K562 (cell line): ENCODE measurements at regions not wholly inside any gene's neighbourhood (a gene's known extent, or its start where the extent isn't known, plus 50 kb on each side); places are given as distances from the start of the nearest gene placed in this dataset.

ENCODE experiments used
- ATAC-seq: fragments of 200-7000 bp; cut with Tn5 transposase; 3 replicates; pipeline ENCODE4 v1.9.1; 2020; ENCODE audit warnings: moderate library complexity
- BruUV-seq: library from RNA; stranded (reverse); fragments of 400-500 nt; replicated peaks from 2 replicates; lab custom pipeline; 2021; lab: Mats Ljungman, UMichigan
- CTCF ChIA-PET: fragments of 300-600 bp; formaldehyde crosslinking; extraction: SDS; loops from one replicate; lab custom pipeline; 2021; ENCODE audit warnings: low intra/inter-chr PET ratio; lab: Yijun Ruan, JAX
- POLR2A ChIA-PET: fragments of 300-600, 350-650 bp; sonication (Branson Sonifier 250); formaldehyde crosslinking; extraction: SDS; loops from one replicate; lab custom pipeline; 2021; ENCODE audit warnings: antibody characterized with exemption, inconsistent platforms; lab: Yijun Ruan, JAX
- DNase-seq, 4 experiments: peaks; one replicate each; pipeline versions ENCODE4 v3.0.0 to v3.0.0-alpha.2; 2011 to 2018; ENCODE audit warnings: low spot score in 3 of 4, mixed read lengths in 3 of 4; ENCODE audit errors: extremely low read depth in 1 of 4
- FAIRE-seq: peaks from 2 replicates; lab custom pipeline; 2011; peaks lifted over from hg19 to GRCh38; lab: Jason Lieb, UNC
- H2AFZ ChIP-seq: 2 replicates; pipeline ENCODE4 v1.6.0; 2011; ENCODE audit warnings: low read depth, low read length, control low read depth, inconsistent platforms
- H3K27ac ChIP-seq: fragments of 200-600 bp; 3 replicates; pipeline ENCODE4 v1.8.0; 2011; ENCODE audit warnings: low read depth, mild to moderate bottlenecking, control low read depth, inconsistent platforms, low read length, moderate library complexity, mixed read lengths; ENCODE audit errors: extremely low read depth
- H3K27me3 ChIP-seq, 2 experiments: fragments of 300-600 bp in 1 of 2; 2 replicates in 1 of 2; 3 replicates in 1 of 2; pipeline versions ENCODE4 v1.6.0 to v1.8.0; 2011; ENCODE audit warnings: inconsistent platforms in 2 of 2, low read length in 2 of 2, mild to moderate bottlenecking in 1 of 2, mixed read lengths in 1 of 2, moderate library complexity in 1 of 2; ENCODE audit not compliant: control insufficient read depth in 2 of 2, insufficient read depth in 2 of 2
- H3K36me3 ChIP-seq: fragments of 300-600 bp; 3 replicates; pipeline ENCODE4 v1.8.0; 2011; ENCODE audit warnings: mild to moderate bottlenecking, low read length, inconsistent platforms; ENCODE audit not compliant: control insufficient read depth, insufficient read depth
- H3K4me1 ChIP-seq, 2 experiments: fragments of 200-600 bp in 1 of 2; replicated peaks in 1 of 2; 2 replicates in 1 of 2; 3 replicates in 1 of 2; pipeline versions ENCODE4 v1.5.1 to v1.8.0; 2011; ENCODE audit warnings: inconsistent platforms in 2 of 2, low read length in 2 of 2, mild to moderate bottlenecking in 1 of 2, mixed read lengths in 1 of 2, moderate library complexity in 1 of 2; ENCODE audit not compliant: control insufficient read depth in 2 of 2, insufficient read depth in 2 of 2
- H3K4me2 ChIP-seq: 2 replicates; pipeline ENCODE4 v1.6.1; 2011; ENCODE audit warnings: low read length, control low read depth, inconsistent platforms, mixed read lengths; ENCODE audit not compliant: insufficient read depth
- H3K4me3 ChIP-seq: fragments of 200-600 bp; sonication (generic), shearing (Covaris generic); 2 replicates; pipeline ENCODE4 v1.5.1; 2016; ENCODE audit warnings: control low read depth, inconsistent platforms
- H3K79me2 ChIP-seq: fragments of 200-600 bp; 3 replicates; pipeline ENCODE4 v1.8.0; 2011; ENCODE audit warnings: low read length, inconsistent platforms; ENCODE audit not compliant: control insufficient read depth, insufficient read depth
- H3K9ac ChIP-seq, 2 experiments: 2 replicates each; pipeline versions ENCODE4 v1.6.0 to v1.6.1; 2011; ENCODE audit warnings: low read depth in 2 of 2, low read length in 2 of 2, control low read depth in 1 of 2, inconsistent platforms in 1 of 2, mild to moderate bottlenecking in 1 of 2, mixed read lengths in 1 of 2; ENCODE audit not compliant: insufficient read depth in 1 of 2
- H3K9me1 ChIP-seq: one replicate; pipeline ENCODE4 v1.6.0; 2011; ENCODE audit warnings: inconsistent platforms, mild to moderate bottlenecking, low read length, moderate library complexity; ENCODE audit not compliant: control insufficient read depth, insufficient read depth
- H3K9me3 ChIP-seq: replicated peaks from 2 replicates; pipeline ENCODE4 v1.5.1; 2011; ENCODE audit warnings: low read depth, low read length, inconsistent platforms; ENCODE audit not compliant: control insufficient read depth, insufficient read depth
- H4K20me1 ChIP-seq: replicated peaks from 2 replicates; pipeline ENCODE4 v1.6.1; 2011; ENCODE audit warnings: low read length, inconsistent platforms, mixed read lengths; ENCODE audit not compliant: control insufficient read depth, insufficient read depth
- BCOR ChIP-seq: fragments of 450-650 bp; IDR thresholded peaks from 2 replicates; pipeline ENCODE4 v1.6.1; 2016
- CBFA2T3 ChIP-seq: fragments of 450-650 bp; IDR thresholded peaks from 2 replicates; pipeline ENCODE4 v1.6.1; 2017
- FOXP4 ChIP-seq: sonication (generic); formaldehyde crosslinking; IDR thresholded peaks from 2 replicates; pipeline ENCODE4 v1.8.0; 2022; ENCODE audit warnings: mild to moderate bottlenecking, missing genetic modification reagents, borderline replicate concordance
- HMBOX1 ChIP-seq: sonication (generic); IDR thresholded peaks from 2 replicates; pipeline ENCODE4 v1.6.1; 2016
- PBX2 ChIP-seq, 2 experiments: IDR thresholded peaks in 1 of 2; conservative IDR thresholded peaks in 1 of 2; 2 replicates each; pipeline ENCODE4 v1.6.1; 2016; ENCODE audit warnings: low read depth in 2 of 2, mild to moderate bottlenecking in 1 of 2, missing compliant biosample characterization in 1 of 2, missing genetic modification characterization in 1 of 2, moderate library complexity in 1 of 2
- SNRNP70 ChIP-seq: fragments of 200-400 bp; formaldehyde crosslinking; optimal IDR thresholded peaks from 2 replicates; pipeline ENCODE3; 2017; ENCODE audit warnings: low read depth, low read length
- ZBTB26 ChIP-seq: fragments of 450-650 bp; formaldehyde crosslinking; IDR thresholded peaks from 2 replicates; pipeline ENCODE4 v1.4.0; 2022; ENCODE audit warnings: missing genetic modification characterization
- ZC3H11A ChIP-seq: IDR thresholded peaks from 2 replicates; pipeline ENCODE4 v1.6.1; 2012; ENCODE audit warnings: low read depth, low read length, improper control_type of control experiment
- WGBS: fragments of 100-300 bp; shearing (Covaris generic); methylation state at CpG from one replicate; pipeline ENCODE4 v1.1.6; 2016; ENCODE audit warnings: low coverage, mixed read lengths; ENCODE audit not compliant: insufficient coverage; ENCODE audit errors: missing lambda C conversion rate; 5-methylcytosine and 5-hydroxymethylcytosine counted together
- in situ Hi-C: fragments of 300-500 bp; cut with MboI; formaldehyde crosslinking; loops from 4 replicates; pipeline ENCODE4 v1.15.0; 2018; ENCODE audit warnings: inconsistent platforms, mixed read lengths
- intact Hi-C: fragments of 100-400 bp; cut with micrococcal nuclease; formaldehyde crosslinking; loops from 2 replicates; pipeline ENCODE4 v1.14.2; 2022

- Histone ChIP-seq H2AFZ (no peak overlapping the region), H3K9me1 (no peaks in the 10 kb centered on the region)
- no TSS peak for BruUV-seq
- TF ChIP-seq CBFA2T3 (no peak), BCOR (no peak), ZC3H11A (no peak), SNRNP70 (no peak)
- TF ChIP-seq, all 486 proteins: peak for 0
- WGBS: 0% methylated on average over 4 of the region's 4 CpGs
- H3K4me1 ChIP-seq: no peaks in the 10 kb centered on the region
- POLR2A ChIA-PET: no interaction called here
- FAIRE-seq (no peak), DNase-seq (no peak), ATAC-seq (no peak)
- no peaks in the 10 kb centered on the region for H3K36me3 ChIP-seq
- no peak overlapping the region for H3K4me2 ChIP-seq
- no peak overlapping the region for H3K9ac ChIP-seq
- intact Hi-C loops: no loop called here
- CTCF ChIA-PET: no interaction called here
- no peaks in the 10 kb centered on the region for H3K79me2 ChIP-seq
- H4K20me1 ChIP-seq: no peaks in the 10 kb centered on the region
- H3K9me3 ChIP-seq: no peaks in the 10 kb centered on the region
- no peaks in the 10 kb centered on the region for H3K27me3 ChIP-seq
- H3K4me3 ChIP-seq: no peak overlapping the region
- in situ Hi-C loops: no loop called here
- H3K27ac ChIP-seq: no peak overlapping the region
These were observed 383.6 kb downstream of the HNRNPD start for GRCh38 chr4:81990211-81990610.

- Histone ChIP-seq H4K20me1 (no peaks in the 10 kb centered on the region), H3K27me3 (no peaks in the 10 kb centered on the region), H2AFZ (no peak overlapping the region), H3K4me1 (no peaks in the 10 kb centered on the region), H3K36me3 (no peaks in the 10 kb centered on the region), H3K4me3 (no peak overlapping the region), H3K4me2 (no peak overlapping the region), H3K27ac (no peak overlapping the region), H3K9ac (no peak overlapping the region), H3K9me3 (no peaks in the 10 kb centered on the region), H3K79me2 (no peaks in the 10 kb centered on the region), H3K9me1 (no peaks in the 10 kb centered on the region)
- no peak for DNase-seq
- intact Hi-C loops (no loop called here), in situ Hi-C loops (no loop called here)
- CTCF ChIA-PET: no interaction called here
- POLR2A ChIA-PET: no interaction called here
- WGBS: 0% methylated on average over 1 of the region's 1 CpG
- FAIRE-seq: no peak
- no TSS peak for BruUV-seq
- ATAC-seq: no peak
- TF ChIP-seq FOXP4 (CRISPR knock-in tag): no peak
- peak; percentile 69 for TF ChIP-seq HMBOX1
- TF ChIP-seq ZBTB26 (CRISPR knock-in tag): no peak
- TF ChIP-seq PBX2 (CRISPR knock-in tag; IDR thresholded peaks at IDR 0.05; ENCODE audit: low read depth): no peak
- TF ChIP-seq PBX2 (tag; conservative IDR thresholded peaks at IDR 0.05; ENCODE audit: low read depth): no peak
These were observed 384.6 kb downstream of the HNRNPD start for GRCh38 chr4:81989202-81989601.
